Motor neuron (in vitro differentiated cells): ENCODE measurements at regions not wholly inside any gene's neighbourhood (a gene's known extent, or its start where the extent isn't known, plus 50 kb on each side); places are given as distances from the start of the nearest gene placed in this dataset.

ENCODE experiments used
- ATAC-seq, 8 experiments: fragments of 200-7000 bp; cut with Tn5 transposase; replicated peaks in 6 of 8; 2 replicates each; pipeline ENCODE4 v1.8.0; 2021; ENCODE audit warnings: mild to moderate bottlenecking in 8 of 8, moderate library complexity in 8 of 8
- H3K27ac ChIP-seq, 2 donors: fragments of 250-450 bp; sonication (Bioruptor Pico); 2 replicates each; pipeline ENCODE4 v1.9.0; 2021; ENCODE audit warnings: antibody characterized with exemption in 2 of 2, mild to moderate bottlenecking in 2 of 2, moderate library complexity in 1 of 2
- H3K4me1 ChIP-seq, 2 donors: fragments of 250-450 bp; sonication (Bioruptor Pico); replicated peaks in 1 of 2; 2 replicates each; pipeline ENCODE4 v1.6.1; 2021; ENCODE audit warnings: antibody characterized with exemption in 2 of 2, mild to moderate bottlenecking in 2 of 2, moderate library complexity in 1 of 2
- H3K4me3 ChIP-seq, 5 donors: fragments of 250-450 bp; sonication (Bioruptor Pico); 2 replicates each; pipeline ENCODE4 v1.9.0; 2021; ENCODE audit warnings: antibody characterized with exemption in 5 of 5, mild to moderate bottlenecking in 5 of 5, moderate library complexity in 4 of 5
- WGBS, 10 experiments: fragments of 450-650 bp; shearing (Covaris generic); methylation state at CpG; one replicate each; pipeline ENCODE4 v1.0.0; 2022; 5-methylcytosine and 5-hydroxymethylcytosine counted together
- in situ Hi-C, 9 experiments: fragments of 400-800 bp; cut with MboI; loops; one replicate each; pipeline ENCODE4 v1.15.0; 2021; ENCODE audit warnings: low sequenced_read_pairs in 9 of 9, low pct_unique_long_range_greater_than_20kb in 2 of 9; ENCODE audit not compliant: unreplicated experiment in 9 of 9

GRCh38 chr3:166489826-166490225 is 652.6 kb upstream of the BCHE start:
- no peak overlapping the region for H3K4me3 ChIP-seq
- no peak for ATAC-seq
- in situ Hi-C loops, result no loop called here
- H3K27ac ChIP-seq, result no peak overlapping the region
- WGBS, 10 experiments, result 76 to 99% (median 94%) methylated on average over 2 to 10 of the region's 10 CpGs; no CpG with 5 or more reads in 1 of the 10 experiments
- no peaks in the 10 kb centered on the region for H3K4me1 ChIP-seq

GRCh38 chr3:166488977-166489672 is 651.9 kb upstream of the BCHE start:
- WGBS, 10 experiments, result 57 to 100% (median 85%) methylated on average over 2 to 3 of the region's 5 CpGs; no CpG with 5 or more reads in 3 of the 10 experiments
- in situ Hi-C loops, result no loop called here
- Histone ChIP-seq H3K4me3 (no peak overlapping the region), H3K27ac (no peak overlapping the region), H3K4me1 (no peaks in the 10 kb centered on the region)
- no peak for ATAC-seq

- Histone ChIP-seq H3K27ac (no peak overlapping the region), H3K4me3 (no peak overlapping the region), H3K4me1 (no peaks in the 10 kb centered on the region)
- WGBS, 10 experiments, result 11 to 100% (median 87%) methylated on average over 1 to 3 of the region's 3 CpGs
- ATAC-seq, result no peak
- in situ Hi-C loops, result no loop called here
Measured at GRCh38 chr3:166484470-166484869, 647.2 kb upstream of the BCHE start.

GRCh38 chr3:166481340-166481739 is 644.1 kb upstream of the BCHE start:
- in situ Hi-C loops, result no loop called here

GRCh38 chr3:166478356-166478755 is 641.1 kb upstream of the BCHE start:
- no peak overlapping the region for H3K4me3 ChIP-seq
- H3K4me1 ChIP-seq, result no peaks in the 10 kb centered on the region
- WGBS, 10 experiments, result 0 to 100% (median 72%) methylated on average over 1 to 2 of the region's 3 CpGs; no CpG with 5 or more reads in 3 of the 10 experiments
- no peak overlapping the region for H3K27ac ChIP-seq
- in situ Hi-C loops, result no loop called here
- ATAC-seq, result no peak

More at GRCh38 chr3:166481340-166481739, 644.1 kb upstream of the BCHE start:
- Histone ChIP-seq H3K4me3 (no peak overlapping the region), H3K4me1 (no peaks in the 10 kb centered on the region), H3K27ac (no peak overlapping the region)
- ATAC-seq, result no peak

GRCh38 chr3:166473501-166473900 is 636.3 kb upstream of the BCHE start:
- H3K4me3 ChIP-seq, result no peak overlapping the region
- H3K4me1 ChIP-seq, result no peaks in the 10 kb centered on the region
- H3K27ac ChIP-seq, result no peak overlapping the region
- in situ Hi-C loops, result no loop called here
- 0 to 100% (median 40%) methylated on average over 1 to 2 of the region's 2 CpGs; no CpG with 5 or more reads in 1 of the 10 experiments for WGBS, 10 experiments
- no peak for ATAC-seq

- ATAC-seq, result no peak
- Histone ChIP-seq H3K4me3 (no peak overlapping the region), H3K4me1 (no peaks in the 10 kb centered on the region), H3K27ac (no peak overlapping the region)
- in situ Hi-C loops, result no loop called here
- WGBS, 10 experiments, result 0 to 89% (median 48%) methylated on average over 1 of the region's 1 CpG; no CpG with 5 or more reads in 2 of the 10 experiments
Measured at GRCh38 chr3:166472015-166472414, 634.8 kb upstream of the BCHE start.

- no peak overlapping the region for H3K27ac ChIP-seq
- 0 to 100% (median 88%) methylated on average over 2 to 4 of the region's 4 CpGs for WGBS, 10 experiments
- H3K4me1 ChIP-seq, result no peaks in the 10 kb centered on the region
- H3K4me3 ChIP-seq, result no peak overlapping the region
- in situ Hi-C loops, result no loop called here
- no peak for ATAC-seq
Measured at GRCh38 chr3:166471074-166471767, 634.0 kb upstream of the BCHE start.

GRCh38 chr3:166462891-166463470 is 625.8 kb upstream of the BCHE start:
- no peaks in the 10 kb centered on the region for H3K4me1 ChIP-seq
- no peak overlapping the region for H3K4me3 ChIP-seq
- no peak for ATAC-seq
- in situ Hi-C loops, result no loop called here
- no peak overlapping the region for H3K27ac ChIP-seq
- 0 to 100% (median 93%) methylated on average over 1 to 2 of the region's 2 CpGs for WGBS, 10 experiments

- in situ Hi-C loops, result no loop called here
- no peak overlapping the region for H3K4me3 ChIP-seq
- H3K4me1 ChIP-seq, result no peaks in the 10 kb centered on the region
- no peak for ATAC-seq
- 14 to 100% (median 75%) methylated on average over 1 to 2 of the region's 2 CpGs; no CpG with 5 or more reads in 1 of the 10 experiments for WGBS, 10 experiments
- no peak overlapping the region for H3K27ac ChIP-seq
Measured at GRCh38 chr3:166461626-166462025, 624.4 kb upstream of the BCHE start.

GRCh38 chr3:166457382-166457781 is 620.2 kb upstream of the BCHE start:
- H3K4me1 ChIP-seq, result no peaks in the 10 kb centered on the region
- no peak overlapping the region for H3K27ac ChIP-seq
- no peak for ATAC-seq
- 20 to 100% (median 67%) methylated on average over 2 to 3 of the region's 3 CpGs; no CpG with 5 or more reads in 1 of the 10 experiments for WGBS, 10 experiments
- H3K4me3 ChIP-seq, result no peak overlapping the region
- in situ Hi-C loops, result no loop called here

GRCh38 chr3:166456286-166456685 is 619.1 kb upstream of the BCHE start:
- H3K4me3 ChIP-seq, result no peak overlapping the region
- in situ Hi-C loops, result no loop called here
- WGBS, 10 experiments, result 0 to 87% (median 70%) methylated on average over 2 to 3 of the region's 3 CpGs
- no peaks in the 10 kb centered on the region for H3K4me1 ChIP-seq
- ATAC-seq, result no peak
- no peak overlapping the region for H3K27ac ChIP-seq

- H3K4me1 ChIP-seq, result no peaks in the 10 kb centered on the region
- ATAC-seq, result no peak
- in situ Hi-C loops, result no loop called here
- no peak overlapping the region for H3K4me3 ChIP-seq
- H3K27ac ChIP-seq, result no peak overlapping the region
- WGBS, 10 experiments, result 0 to 80% (median 67%) methylated on average over 2 to 3 of the region's 3 CpGs; no CpG with 5 or more reads in 1 of the 10 experiments
Measured at GRCh38 chr3:166455744-166456143, 618.5 kb upstream of the BCHE start.
